Activated naive CD4-positive, alpha-beta T cell treated with anti-CD3 and anti-CD28 coated beads for 36 hours (primary cell): ENCODE measurements at regions not wholly inside any gene's neighbourhood (a gene's known extent, or its start where the extent isn't known, plus 50 kb on each side); places are given as distances from the start of the nearest gene placed in this dataset.

Experiments
- CTCF ChIA-PET: fragments of 350-600 bp; sonication (Branson Sonifier 250); formaldehyde crosslinking; loops from one replicate; lab custom pipeline; 2021; ENCODE audit warnings: antibody characterized with exemption; lab: Charles Lee
- DNase-seq: peaks from one replicate; pipeline ENCODE4 v3.0.0-alpha.2; 2020
- H3K27ac Mint-ChIP-seq: one replicate; pipeline ENCODE4 v1.8.0; 2021; ENCODE audit warnings: mild to moderate bottlenecking, mixed read lengths
- H3K27me3 Mint-ChIP-seq: one replicate; pipeline ENCODE4 v1.8.0; 2021; ENCODE audit warnings: low read depth, mixed read lengths
- H3K36me3 Mint-ChIP-seq: one replicate; pipeline ENCODE4 v1.8.0; 2021; ENCODE audit warnings: low read depth, mixed read lengths
- H3K4me1 Mint-ChIP-seq: one replicate; pipeline ENCODE4 v1.8.0; 2021; ENCODE audit warnings: low read depth, mixed read lengths
- H3K4me3 Mint-ChIP-seq: one replicate; pipeline ENCODE4 v1.8.0; 2021; ENCODE audit warnings: mild to moderate bottlenecking, moderate library complexity, mixed read lengths
- H3K9me3 Mint-ChIP-seq: one replicate; pipeline ENCODE4 v1.8.0; 2021; ENCODE audit warnings: mixed read lengths
- intact Hi-C: fragments of 100-400 bp; cut with micrococcal nuclease; formaldehyde crosslinking; loops from one replicate; pipeline ENCODE4 v1.15.1; 2023

GRCh38 chr7:93830141-93830925 is 60.2 kb downstream of the TFPI2 start:
- H3K4me1 Mint-ChIP-seq: no peaks in the 10 kb centered on the region
- H3K27ac Mint-ChIP-seq: no peak overlapping the region
- no peak for DNase-seq
- H3K9me3 Mint-ChIP-seq: no peaks in the 10 kb centered on the region
- CTCF ChIA-PET: no interaction called here
- H3K4me3 Mint-ChIP-seq: no peak overlapping the region
- no peaks in the 10 kb centered on the region for H3K27me3 Mint-ChIP-seq
- intact Hi-C loops: no loop called here
- H3K36me3 Mint-ChIP-seq: no peaks in the 10 kb centered on the region

GRCh38 chr7:93828260-93828659 is 62.3 kb downstream of the TFPI2 start:
- intact Hi-C loops: no loop called here
- Mint-ChIP-seq H3K27ac (no peak overlapping the region), H3K27me3 (no peaks in the 10 kb centered on the region), H3K4me1 (no peaks in the 10 kb centered on the region), H3K9me3 (no peaks in the 10 kb centered on the region), H3K36me3 (no peaks in the 10 kb centered on the region), H3K4me3 (no peak overlapping the region)
- CTCF ChIA-PET: no interaction called here
- no peak for DNase-seq

- CTCF ChIA-PET: interaction anchor here (0.7 kb wide), 1 partner anchor 57 kb away, joined by 3 read pairs; no protein-coding TSS in a partner anchor
- DNase-seq: no peak
- H3K36me3 Mint-ChIP-seq: no peaks in the 10 kb centered on the region
- no peak overlapping the region for H3K4me3 Mint-ChIP-seq
- H3K4me1 Mint-ChIP-seq: no peaks in the 10 kb centered on the region
- no peaks in the 10 kb centered on the region for H3K27me3 Mint-ChIP-seq
- intact Hi-C loops: no loop called here
- H3K9me3 Mint-ChIP-seq: no peaks in the 10 kb centered on the region
- no peak overlapping the region for H3K27ac Mint-ChIP-seq
Measured at GRCh38 chr7:93823621-93824020, 66.9 kb downstream of the TFPI2 start.

GRCh38 chr7:93821463-93821862 is 69.1 kb downstream of the TFPI2 start:
- Mint-ChIP-seq H3K27ac (no peak overlapping the region), H3K4me1 (no peaks in the 10 kb centered on the region), H3K36me3 (no peaks in the 10 kb centered on the region), H3K9me3 (no peaks in the 10 kb centered on the region), H3K4me3 (no peak overlapping the region), H3K27me3 (no peaks in the 10 kb centered on the region)
- CTCF ChIA-PET: no interaction called here
- DNase-seq: no peak
- intact Hi-C loops: no loop called here

GRCh38 chr7:93819699-93820098 is 70.9 kb downstream of the TFPI2 start:
- H3K27me3 Mint-ChIP-seq: no peaks in the 10 kb centered on the region
- H3K9me3 Mint-ChIP-seq: no peaks in the 10 kb centered on the region
- CTCF ChIA-PET: interaction anchor here (0.5 kb wide), 1 partner anchor 12 kb away, joined by 3 read pairs; no protein-coding TSS in a partner anchor
- H3K4me1 Mint-ChIP-seq: no peaks in the 10 kb centered on the region
- H3K36me3 Mint-ChIP-seq: no peaks in the 10 kb centered on the region
- H3K27ac Mint-ChIP-seq: no peak overlapping the region
- no peak for DNase-seq
- H3K4me3 Mint-ChIP-seq: no peak overlapping the region
- intact Hi-C loops: no loop called here

- Mint-ChIP-seq H3K27ac (no peak overlapping the region), H3K27me3 (no peaks in the 10 kb centered on the region), H3K4me1 (no peaks in the 10 kb centered on the region), H3K9me3 (no peaks in the 10 kb centered on the region), H3K36me3 (no peaks in the 10 kb centered on the region), H3K4me3 (no peak overlapping the region)
- CTCF ChIA-PET: no interaction called here
- intact Hi-C loops: no loop called here
- DNase-seq: no peak
Measured at GRCh38 chr7:93817526-93817925, 73.0 kb downstream of the TFPI2 start.

- H3K4me3 Mint-ChIP-seq: no peak overlapping the region
- H3K9me3 Mint-ChIP-seq: no peaks in the 10 kb centered on the region
- no peak for DNase-seq
- no peak overlapping the region for H3K27ac Mint-ChIP-seq
- intact Hi-C loops: no loop called here
- H3K4me1 Mint-ChIP-seq: no peaks in the 10 kb centered on the region
- no peaks in the 10 kb centered on the region for H3K27me3 Mint-ChIP-seq
- CTCF ChIA-PET: no interaction called here
- H3K36me3 Mint-ChIP-seq: no peaks in the 10 kb centered on the region
Measured at GRCh38 chr7:93817004-93817403, 73.5 kb downstream of the TFPI2 start.

GRCh38 chr7:93813514-93813913 is 77.0 kb downstream of the TFPI2 start:
- intact Hi-C loops: no loop called here
- H3K4me3 Mint-ChIP-seq: no peak overlapping the region
- DNase-seq: no peak
- H3K36me3 Mint-ChIP-seq: no peaks in the 10 kb centered on the region
- no peak overlapping the region for H3K27ac Mint-ChIP-seq
- no peaks in the 10 kb centered on the region for H3K9me3 Mint-ChIP-seq
- H3K27me3 Mint-ChIP-seq: no peaks in the 10 kb centered on the region
- H3K4me1 Mint-ChIP-seq: no peaks in the 10 kb centered on the region
- CTCF ChIA-PET: no interaction called here

GRCh38 chr7:93812061-93812460 is 78.5 kb downstream of the TFPI2 start:
- no peak overlapping the region for H3K4me3 Mint-ChIP-seq
- no peaks in the 10 kb centered on the region for H3K36me3 Mint-ChIP-seq
- peaks cover 3% of the 10 kb centered on the region for H3K9me3 Mint-ChIP-seq
- no peaks in the 10 kb centered on the region for H3K4me1 Mint-ChIP-seq
- no peak for DNase-seq
- CTCF ChIA-PET: no interaction called here
- intact Hi-C loops: no loop called here
- H3K27me3 Mint-ChIP-seq: no peaks in the 10 kb centered on the region
- no peak overlapping the region for H3K27ac Mint-ChIP-seq

GRCh38 chr7:93811198-93811597 is 79.4 kb downstream of the TFPI2 start:
- intact Hi-C loops: no loop called here
- CTCF ChIA-PET: interaction anchor here (0.5 kb wide), 1 partner anchor 333 kb away, joined by 7 read pairs; no protein-coding TSS in a partner anchor
- H3K9me3 Mint-ChIP-seq: peaks cover 3% of the 10 kb centered on the region
- no peaks in the 10 kb centered on the region for H3K27me3 Mint-ChIP-seq
- H3K27ac Mint-ChIP-seq: no peak overlapping the region
- H3K36me3 Mint-ChIP-seq: no peaks in the 10 kb centered on the region
- H3K4me3 Mint-ChIP-seq: no peak overlapping the region
- no peak for DNase-seq
- no peaks in the 10 kb centered on the region for H3K4me1 Mint-ChIP-seq

GRCh38 chr7:93810561-93810960 is 80.0 kb downstream of the TFPI2 start:
- H3K36me3 Mint-ChIP-seq: no peaks in the 10 kb centered on the region
- intact Hi-C loops: no loop called here
- H3K4me1 Mint-ChIP-seq: no peaks in the 10 kb centered on the region
- H3K4me3 Mint-ChIP-seq: no peak overlapping the region
- no peak for DNase-seq
- H3K27ac Mint-ChIP-seq: no peak overlapping the region
- CTCF ChIA-PET: interaction anchor here (0.5 kb wide), 1 partner anchor 333 kb away, joined by 7 read pairs; no protein-coding TSS in a partner anchor
- H3K27me3 Mint-ChIP-seq: no peaks in the 10 kb centered on the region
- H3K9me3 Mint-ChIP-seq: peaks cover 3% of the 10 kb centered on the region

GRCh38 chr7:93804726-93805125 is 85.8 kb downstream of the TFPI2 start:
- Mint-ChIP-seq H3K4me1 (no peaks in the 10 kb centered on the region), H3K4me3 (no peak overlapping the region), H3K27ac (no peak overlapping the region), H3K9me3 (peaks cover 3% of the 10 kb centered on the region), H3K27me3 (no peaks in the 10 kb centered on the region), H3K36me3 (no peaks in the 10 kb centered on the region)
- intact Hi-C loops: no loop called here
- CTCF ChIA-PET: no interaction called here
- DNase-seq: no peak

GRCh38 chr7:93799750-93800357 is 90.7 kb downstream of the TFPI2 start:
- H3K27ac Mint-ChIP-seq: no peak overlapping the region
- no peaks in the 10 kb centered on the region for H3K27me3 Mint-ChIP-seq
- CTCF ChIA-PET: interaction anchor here (0.5 kb wide), 1 partner anchor 13 kb away, joined by 4 read pairs; no protein-coding TSS in a partner anchor
- peaks cover 1% of the 10 kb centered on the region for H3K9me3 Mint-ChIP-seq
- no peak overlapping the region for H3K4me3 Mint-ChIP-seq
- intact Hi-C loops: loop anchor here (5.0 to 10.0 kb wide), 2 partner anchors 287 to 595 kb away; partner anchors contain the start of gene COL1A2
- DNase-seq: no peak
- no peaks in the 10 kb centered on the region for H3K36me3 Mint-ChIP-seq
- no peaks in the 10 kb centered on the region for H3K4me1 Mint-ChIP-seq
